GM11168 (cell line): ENCODE measurements at regions not wholly inside any gene's neighbourhood (a gene's known extent, or its start where the extent isn't known, plus 50 kb on each side); places are given as distances from the start of the nearest gene placed in this dataset.

ENCODE experiments used
- in situ Hi-C: fragments of 300-500 bp; cut with MboI; formaldehyde crosslinking; loops from one replicate; pipeline ENCODE4 v1.12.0; 2022; ENCODE audit warnings: low sequenced_read_pairs; ENCODE audit not compliant: unreplicated experiment

- in situ Hi-C loops, result no loop called here
Observed at GRCh38 chr13:67713571-67713970, 483.4 kb upstream of the PCDH9 start.

- in situ Hi-C loops, result no loop called here
Observed at GRCh38 chr13:67696775-67697174, 466.6 kb upstream of the PCDH9 start.

- in situ Hi-C loops, result no loop called here
Observed at GRCh38 chr13:67664502-67664901, 434.4 kb upstream of the PCDH9 start.

GRCh38 chr13:67662997-67663396 is 432.9 kb upstream of the PCDH9 start:
- in situ Hi-C loops, result no loop called here

- in situ Hi-C loops, result no loop called here
Observed at GRCh38 chr13:67652887-67653286, 422.8 kb upstream of the PCDH9 start.

- in situ Hi-C loops, result no loop called here
Observed at GRCh38 chr13:67651908-67652465, 421.9 kb upstream of the PCDH9 start.

- in situ Hi-C loops, result no loop called here
Observed at GRCh38 chr13:67650471-67650870, 420.3 kb upstream of the PCDH9 start.

GRCh38 chr13:67645874-67646467 is 415.8 kb upstream of the PCDH9 start:
- in situ Hi-C loops, result no loop called here

- in situ Hi-C loops, result no loop called here
Observed at GRCh38 chr13:67643516-67644055, 413.4 kb upstream of the PCDH9 start.

GRCh38 chr13:67642657-67643056 is 412.5 kb upstream of the PCDH9 start:
- in situ Hi-C loops, result no loop called here

GRCh38 chr13:67635754-67636153 is 405.6 kb upstream of the PCDH9 start:
- in situ Hi-C loops, result no loop called here

GRCh38 chr13:67632590-67632989 is 402.5 kb upstream of the PCDH9 start:
- in situ Hi-C loops, result no loop called here

GRCh38 chr13:67630640-67631039 is 400.5 kb upstream of the PCDH9 start:
- in situ Hi-C loops, result no loop called here

GRCh38 chr13:67623630-67624029 is 393.5 kb upstream of the PCDH9 start:
- in situ Hi-C loops, result no loop called here

GRCh38 chr13:67620665-67621064 is 390.5 kb upstream of the PCDH9 start:
- in situ Hi-C loops, result no loop called here

- in situ Hi-C loops, result no loop called here
Observed at GRCh38 chr13:67619995-67620380, 389.9 kb upstream of the PCDH9 start.

- in situ Hi-C loops, result no loop called here
Observed at GRCh38 chr13:67619351-67619994, 389.3 kb upstream of the PCDH9 start.

- in situ Hi-C loops, result no loop called here
Observed at GRCh38 chr13:67614579-67614978, 384.4 kb upstream of the PCDH9 start.

- in situ Hi-C loops, result no loop called here
Observed at GRCh38 chr13:67614013-67614412, 383.9 kb upstream of the PCDH9 start.

GRCh38 chr13:67588607-67589006 is 358.5 kb upstream of the PCDH9 start:
- in situ Hi-C loops, result no loop called here

GRCh38 chr13:67577361-67577760 is 347.2 kb upstream of the PCDH9 start:
- in situ Hi-C loops, result no loop called here
